ENCODE measurements at regions not wholly inside any gene's neighbourhood (a gene's known extent, or its start where the extent isn't known, plus 50 kb on each side); places are given as distances from the start of the nearest gene placed in this dataset.

GRCh38 chr17:55582897-55583296 lies 71.6 kb upstream of the SMIM36 start:
- no peak for DNase-seq (ENCODE audit: low spot score)

GRCh38 chr17:55580596-55581133 lies 69.4 kb upstream of the SMIM36 start:
- DNase-seq (ENCODE audit: low spot score), result no peak

GRCh38 chr17:55577687-55578086 lies 66.4 kb upstream of the SMIM36 start:
- DNase-seq (ENCODE audit: low spot score), result no peak

- peak; percentile 60 for DNase-seq (ENCODE audit: low spot score)
These were observed 65.8 kb upstream of the SMIM36 start for GRCh38 chr17:55576996-55577586.

- peak; percentile 85 for DNase-seq (ENCODE audit: low spot score)
These were observed 65.2 kb upstream of the SMIM36 start for GRCh38 chr17:55576237-55576995.

GRCh38 chr17:55575058-55575636 lies 63.9 kb upstream of the SMIM36 start:
- no peak for DNase-seq (ENCODE audit: low spot score)

- DNase-seq (ENCODE audit: low spot score), result no peak
These were observed 61.3 kb upstream of the SMIM36 start for GRCh38 chr17:55572599-55572998.

GRCh38 chr17:55572139-55572538 lies 60.9 kb upstream of the SMIM36 start:
- DNase-seq (ENCODE audit: low spot score), result no peak

- no peak for DNase-seq (ENCODE audit: low spot score)
These were observed 59.8 kb upstream of the SMIM36 start for GRCh38 chr17:55571095-55571494.

- no peak for DNase-seq (ENCODE audit: low spot score)
These were observed 59.1 kb upstream of the SMIM36 start for GRCh38 chr17:55570391-55570790.

- DNase-seq (ENCODE audit: low spot score), result no peak
These were observed 56.3 kb upstream of the SMIM36 start for GRCh38 chr17:55567240-55568214.

- peak; percentile 13 for DNase-seq (ENCODE audit: low spot score)
These were observed 52.8 kb upstream of the SMIM36 start for GRCh38 chr17:55564081-55564480.

GRCh38 chr17:55563363-55563762 lies 52.1 kb upstream of the SMIM36 start:
- no peak for DNase-seq (ENCODE audit: low spot score)

GRCh38 chr17:55561973-55562495 lies 50.8 kb upstream of the SMIM36 start:
- no peak for DNase-seq (ENCODE audit: low spot score)

GRCh38 chr17:55561316-55561972 lies 50.2 kb upstream of the SMIM36 start:
- DNase-seq (ENCODE audit: low spot score), result no peak

Data from GM03348 (cell line).